OCI-LY1 (cell line): ENCODE measurements at regions not wholly inside any gene's neighbourhood (a gene's known extent, or its start where the extent isn't known, plus 50 kb on each side); places are given as distances from the start of the nearest gene placed in this dataset.
"Not testable (repeated sequence)": the region's sequence is repeated elsewhere in the genome, so short reads cannot be mapped to it uniquely, and the experiment has no call there.

ENCODE experiments used
- EZH2 ChIP-seq: fragments of 200-600 bp; sonication (generic), shearing (Covaris generic); IDR thresholded peaks from 2 replicates; pipeline ENCODE4 v1.8.0; 2017; ENCODE audit warnings: borderline replicate concordance, mixed run types, mild to moderate bottlenecking, antibody characterized with exemption, low read length, moderate library complexity, mixed read lengths
- TF ChIP-seq, protein P1 (sequence below): fragments of 200-600 bp; sonication (generic), shearing (Covaris generic); IDR thresholded peaks from 2 replicates; pipeline ENCODE4 v1.5.1; 2017; ENCODE audit warnings: mild to moderate bottlenecking, antibody characterized with exemption, low read length, moderate library complexity, mixed read lengths

GRCh38 chrX:115884121-115884520 is 286.4 kb upstream of the AGTR2 start:
- TF ChIP-seq, protein P1, sequence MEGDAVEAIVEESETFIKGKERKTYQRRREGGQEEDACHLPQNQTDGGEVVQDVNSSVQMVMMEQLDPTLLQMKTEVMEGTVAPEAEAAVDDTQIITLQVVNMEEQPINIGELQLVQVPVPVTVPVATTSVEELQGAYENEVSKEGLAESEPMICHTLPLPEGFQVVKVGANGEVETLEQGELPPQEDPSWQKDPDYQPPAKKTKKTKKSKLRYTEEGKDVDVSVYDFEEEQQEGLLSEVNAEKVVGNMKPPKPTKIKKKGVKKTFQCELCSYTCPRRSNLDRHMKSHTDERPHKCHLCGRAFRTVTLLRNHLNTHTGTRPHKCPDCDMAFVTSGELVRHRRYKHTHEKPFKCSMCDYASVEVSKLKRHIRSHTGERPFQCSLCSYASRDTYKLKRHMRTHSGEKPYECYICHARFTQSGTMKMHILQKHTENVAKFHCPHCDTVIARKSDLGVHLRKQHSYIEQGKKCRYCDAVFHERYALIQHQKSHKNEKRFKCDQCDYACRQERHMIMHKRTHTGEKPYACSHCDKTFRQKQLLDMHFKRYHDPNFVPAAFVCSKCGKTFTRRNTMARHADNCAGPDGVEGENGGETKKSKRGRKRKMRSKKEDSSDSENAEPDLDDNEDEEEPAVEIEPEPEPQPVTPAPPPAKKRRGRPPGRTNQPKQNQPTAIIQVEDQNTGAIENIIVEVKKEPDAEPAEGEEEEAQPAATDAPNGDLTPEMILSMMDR, result not testable (repeated sequence)
- TF ChIP-seq EZH2, result not testable (repeated sequence)
